KMS-11 (cell line): ENCODE measurements at regions not wholly inside any gene's neighbourhood (a gene's known extent, or its start where the extent isn't known, plus 50 kb on each side); places are given as distances from the start of the nearest gene placed in this dataset.
"Not testable (repeated sequence)": the region's sequence is repeated elsewhere in the genome, so short reads cannot be mapped to it uniquely, and the experiment has no call there.

Source experiments
- H2AFZ ChIP-seq: fragments of 200-600 bp; sonication (generic); 2 replicates; pipeline ENCODE4 v1.6.1; 2016; ENCODE audit warnings: antibody characterized with exemption, mixed run types, low read depth
- H3K27ac ChIP-seq: fragments of 200-600 bp; sonication (generic); 2 replicates; pipeline ENCODE4 v1.6.1; 2016; ENCODE audit warnings: mild to moderate bottlenecking, mixed run types
- H3K27me3 ChIP-seq: fragments of 200-600 bp; sonication (generic); 2 replicates; pipeline ENCODE4 v1.6.1; 2017; ENCODE audit warnings: mild to moderate bottlenecking, low read depth, mixed run types, moderate library complexity; ENCODE audit not compliant: insufficient read depth
- H3K36me3 ChIP-seq: fragments of 200-600 bp; sonication (generic); 2 replicates; pipeline ENCODE4 v1.6.1; 2017; ENCODE audit warnings: mild to moderate bottlenecking, mixed run types; ENCODE audit not compliant: insufficient read depth
- H3K4me1 ChIP-seq: fragments of 200-600 bp; sonication (generic); 2 replicates; pipeline ENCODE4 v1.6.1; 2016; ENCODE audit warnings: mild to moderate bottlenecking, low read depth, mixed run types; ENCODE audit not compliant: poor library complexity, severe bottlenecking
- H3K4me2 ChIP-seq: fragments of 200-600 bp; sonication (generic); 2 replicates; pipeline ENCODE4 v1.7.0; 2016; ENCODE audit warnings: mild to moderate bottlenecking, mixed run types
- H3K4me3 ChIP-seq: fragments of 200-600 bp; sonication (generic); IDR thresholded peaks from 2 replicates; pipeline ENCODE4 v1.6.1; 2017; ENCODE audit warnings: low read depth, low read length, mixed read lengths; ENCODE audit not compliant: insufficient read depth
- H3K79me2 ChIP-seq: fragments of 200-600 bp; sonication (generic); 2 replicates; pipeline ENCODE4 v1.6.1; 2016; ENCODE audit warnings: low read depth, mixed run types; ENCODE audit not compliant: insufficient read depth
- H3K9ac ChIP-seq: fragments of 200-600 bp; sonication (generic); 2 replicates; pipeline ENCODE4 v1.6.1; 2016; ENCODE audit warnings: mild to moderate bottlenecking, mixed run types
- H4K20me1 ChIP-seq: fragments of 200-600 bp; sonication (generic); 2 replicates; pipeline ENCODE4 v1.6.1; 2016; ENCODE audit warnings: mild to moderate bottlenecking, mixed run types; ENCODE audit not compliant: insufficient read depth

- not testable (repeated sequence) for H3K36me3 ChIP-seq, H4K20me1 ChIP-seq, H3K4me1 ChIP-seq, H3K27ac ChIP-seq, H3K9ac ChIP-seq, H3K4me3 ChIP-seq, H3K27me3 ChIP-seq, H3K4me2 ChIP-seq, H2AFZ ChIP-seq, H3K79me2 ChIP-seq
Measured at GRCh38 chr7:55743454-55743717, 119.2 kb downstream of the SEPTIN14 start.

DNA sequence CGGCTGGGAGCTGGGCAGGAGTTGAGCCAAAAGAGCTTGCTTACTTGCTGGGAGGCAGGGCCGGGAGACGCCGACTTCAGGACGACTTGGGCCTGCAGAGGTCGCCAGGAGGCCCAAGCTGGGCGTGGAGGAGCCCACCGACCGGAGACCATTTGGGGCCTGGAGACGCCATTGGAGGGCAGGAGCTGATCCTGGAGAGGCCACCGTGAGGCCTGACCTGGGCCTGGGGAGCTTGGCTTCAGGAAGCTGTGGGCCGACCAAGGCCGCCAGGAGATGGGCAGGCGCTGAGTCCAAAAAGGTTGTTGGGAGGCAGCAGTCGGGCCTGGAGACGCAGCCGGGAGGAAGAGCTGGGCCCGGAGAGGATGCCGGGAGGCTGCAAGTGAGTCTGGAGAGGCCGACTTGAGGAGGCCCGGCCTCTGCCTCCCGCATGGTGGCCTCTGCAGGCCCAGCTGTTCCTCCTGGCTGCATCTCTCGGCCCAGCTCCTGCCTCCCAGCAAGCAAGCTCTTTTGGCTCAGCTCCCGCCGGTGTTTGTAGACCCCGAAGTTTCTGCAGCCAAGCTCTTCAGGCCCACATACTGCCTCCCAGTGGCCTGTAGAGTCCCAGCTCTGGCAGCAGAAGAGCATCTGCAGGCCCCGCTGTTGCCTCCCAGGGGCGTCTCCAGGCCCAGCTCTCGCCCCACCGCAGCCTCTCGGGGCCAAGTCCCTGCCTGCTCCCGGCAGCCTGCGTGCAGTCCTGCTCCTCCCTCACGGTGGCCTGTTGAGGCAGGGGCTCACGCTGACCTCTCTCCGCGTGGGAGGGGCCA lies 119.7 kb downstream of the SEPTIN14 start:
- not testable (repeated sequence) for H3K4me2 ChIP-seq, H2AFZ ChIP-seq, H3K9ac ChIP-seq, H3K27ac ChIP-seq, H4K20me1 ChIP-seq, H3K36me3 ChIP-seq, H3K4me1 ChIP-seq, H3K79me2 ChIP-seq, H3K4me3 ChIP-seq, H3K27me3 ChIP-seq

DNA sequence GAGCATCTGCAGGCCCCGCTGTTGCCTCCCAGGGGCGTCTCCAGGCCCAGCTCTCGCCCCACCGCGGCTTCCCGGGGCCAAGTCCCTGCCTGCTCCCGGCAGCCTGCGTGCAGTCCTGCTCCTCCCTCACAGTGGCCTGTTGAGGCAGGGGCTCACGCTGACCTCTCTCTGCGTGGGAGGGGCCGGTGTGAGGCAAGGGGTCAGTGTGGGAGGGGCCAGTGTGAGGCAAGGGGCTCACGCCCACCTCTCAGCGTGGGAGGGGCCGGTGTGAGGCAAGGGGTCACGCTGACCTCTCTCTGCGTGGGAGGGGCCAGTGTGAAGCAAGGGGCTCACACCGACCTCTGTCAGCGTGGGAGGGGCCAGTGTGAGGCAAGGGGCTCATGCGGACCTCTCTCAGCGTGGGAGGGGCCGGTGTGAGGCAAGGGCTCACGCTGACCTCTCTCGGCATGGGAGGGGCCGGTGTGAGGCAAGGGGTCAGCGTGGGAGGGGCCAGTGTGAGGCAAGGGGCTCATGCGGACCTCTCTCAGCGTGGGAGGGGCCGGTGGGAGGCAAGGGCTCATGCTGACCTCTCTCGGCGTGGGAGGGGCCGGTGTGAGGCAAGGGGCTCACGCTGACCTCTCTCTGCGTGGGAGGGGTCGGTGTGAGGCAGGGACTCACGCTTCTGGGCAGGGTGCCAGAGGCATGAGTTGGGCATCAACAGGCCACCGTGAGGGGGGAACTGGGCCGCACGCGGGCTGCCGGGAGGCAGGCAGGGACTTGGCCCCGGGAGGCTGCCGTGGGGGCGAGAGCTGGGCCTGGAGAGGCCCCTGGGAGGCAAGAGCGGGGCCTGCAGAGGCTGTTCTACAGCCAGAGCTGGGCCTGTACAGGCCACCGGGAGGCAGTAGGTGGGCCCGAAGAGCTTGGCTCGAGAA lies 120.6 kb downstream of the SEPTIN14 start:
- not testable (repeated sequence) for H4K20me1 ChIP-seq, H2AFZ ChIP-seq, H3K79me2 ChIP-seq, H3K27ac ChIP-seq, H3K27me3 ChIP-seq, H3K4me1 ChIP-seq, H3K36me3 ChIP-seq, H3K9ac ChIP-seq, H3K4me3 ChIP-seq, H3K4me2 ChIP-seq

DNA sequence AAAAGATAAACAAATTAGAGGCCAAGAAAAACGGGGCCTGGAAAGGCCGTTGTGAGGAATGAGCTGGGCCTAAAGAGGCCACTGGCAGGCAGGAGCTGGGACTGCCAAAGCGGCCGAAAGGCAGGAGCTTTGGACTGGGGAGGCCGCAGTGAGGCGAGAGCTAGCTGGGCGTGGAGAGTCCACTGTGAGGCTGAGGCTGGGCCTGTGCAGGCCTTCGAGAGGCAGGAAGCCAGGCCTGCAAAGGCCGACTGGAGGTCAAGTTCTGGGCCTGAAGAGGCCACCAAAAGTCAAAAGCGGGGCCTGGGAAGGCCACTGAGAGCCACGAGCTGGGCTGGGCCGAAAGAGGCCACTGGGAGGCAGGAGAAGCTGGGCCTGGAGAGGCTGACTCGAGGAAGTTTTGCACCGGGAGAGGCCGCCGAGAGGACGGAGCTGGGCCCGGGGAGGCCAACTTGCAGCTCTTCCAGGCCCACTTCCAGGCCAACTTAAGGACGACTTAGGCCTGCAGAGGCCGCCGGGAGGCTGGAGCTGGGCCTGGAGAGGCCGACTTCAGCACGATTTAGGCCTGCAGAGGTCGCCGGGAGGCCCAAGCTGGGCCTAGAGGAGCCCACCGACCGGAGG lies 121.8 kb downstream of the SEPTIN14 start:
- H3K4me3 ChIP-seq, H3K4me1 ChIP-seq, H2AFZ ChIP-seq, H4K20me1 ChIP-seq, H3K36me3 ChIP-seq, H3K27ac ChIP-seq, H3K27me3 ChIP-seq, H3K4me2 ChIP-seq, H3K9ac ChIP-seq, H3K79me2 ChIP-seq: not testable (repeated sequence)

DNA sequence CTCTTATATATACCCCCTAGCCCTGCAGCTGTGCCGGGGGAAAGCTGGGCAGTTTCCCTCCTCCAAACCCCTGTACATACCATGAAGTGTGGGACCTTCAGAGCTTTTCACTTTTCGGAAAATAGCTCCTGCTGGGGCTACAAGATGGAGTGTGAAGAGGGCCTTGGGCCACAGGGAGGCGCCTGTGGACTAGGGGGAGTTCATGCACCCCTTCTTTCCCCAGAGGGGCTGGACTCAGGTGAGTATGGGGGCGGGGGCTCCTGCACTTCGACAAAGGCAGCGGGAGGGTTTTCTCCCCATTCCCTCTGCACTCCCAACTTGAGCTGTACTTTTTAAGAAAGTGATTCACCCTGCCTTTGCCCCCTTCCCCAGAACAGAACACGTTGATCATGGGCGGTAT lies 122.5 kb downstream of the SEPTIN14 start:
- not testable (repeated sequence) for H3K36me3 ChIP-seq, H3K4me3 ChIP-seq, H2AFZ ChIP-seq, H3K27me3 ChIP-seq, H3K9ac ChIP-seq, H3K27ac ChIP-seq, H3K4me1 ChIP-seq, H4K20me1 ChIP-seq, H3K79me2 ChIP-seq, H3K4me2 ChIP-seq

GRCh38 chr7:55736641-55737221 lies 125.8 kb downstream of the SEPTIN14 start:
- not testable (repeated sequence) for H3K9ac ChIP-seq, H3K4me1 ChIP-seq, H3K27ac ChIP-seq, H3K79me2 ChIP-seq, H3K4me2 ChIP-seq, H2AFZ ChIP-seq, H4K20me1 ChIP-seq, H3K36me3 ChIP-seq, H3K27me3 ChIP-seq, H3K4me3 ChIP-seq
